IMR-90 (cell line): ENCODE measurements at regions not wholly inside any gene's neighbourhood (a gene's known extent, or its start where the extent isn't known, plus 50 kb on each side); places are given as distances from the start of the nearest gene placed in this dataset.

Source experiments
- CHD1 ChIP-seq: IDR thresholded peaks from 2 replicates; pipeline ENCODE4 v1.6.1; 2012; ENCODE audit warnings: low read depth, low read length, improper control_type of control experiment
- ELK1 ChIP-seq: fragments of 150-350 bp; IDR thresholded peaks from 2 replicates; pipeline ENCODE4 v1.6.1; 2016; ENCODE audit warnings: low read depth, mild to moderate bottlenecking, low read length, moderate library complexity, borderline replicate concordance
- MXI1 ChIP-seq: IDR thresholded peaks from 2 replicates; pipeline ENCODE4 v1.6.1; 2012; ENCODE audit warnings: low read depth, mild to moderate bottlenecking, low read length, moderate library complexity, borderline replicate concordance
- NFE2L2 ChIP-seq: fragments of 150-350 bp; IDR thresholded peaks from 2 replicates; pipeline ENCODE4 v1.6.1; 2016; ENCODE audit warnings: low read depth, mild to moderate bottlenecking, low read length
- POLR2A ChIP-seq: IDR thresholded peaks from 2 replicates; pipeline ENCODE4 v1.6.1; 2012; ENCODE audit warnings: mild to moderate bottlenecking, low read depth, low read length
- RFX5 ChIP-seq: IDR thresholded peaks from 2 replicates; pipeline ENCODE4 v1.8.0; 2012; ENCODE audit warnings: low read depth, mild to moderate bottlenecking, low read length, moderate library complexity

- TF ChIP-seq ELK1 (no peak), CHD1 (no peak), MXI1 (peak; percentile 44; the same call in 1 of the 2 replicates), POLR2A (no peak), NFE2L2 (0 out of 2 replicates have a peak, but pooled peaks have one; percentile 1), RFX5 (no peak)
Measured at GRCh38 chr17:83161298-83162034, 82.1 kb downstream of the METRNL start (continued).
